ENCODE measurements at regions not wholly inside any gene's neighbourhood (a gene's known extent, or its start where the extent isn't known, plus 50 kb on each side); places are given as distances from the start of the nearest gene placed in this dataset.

DNA sequence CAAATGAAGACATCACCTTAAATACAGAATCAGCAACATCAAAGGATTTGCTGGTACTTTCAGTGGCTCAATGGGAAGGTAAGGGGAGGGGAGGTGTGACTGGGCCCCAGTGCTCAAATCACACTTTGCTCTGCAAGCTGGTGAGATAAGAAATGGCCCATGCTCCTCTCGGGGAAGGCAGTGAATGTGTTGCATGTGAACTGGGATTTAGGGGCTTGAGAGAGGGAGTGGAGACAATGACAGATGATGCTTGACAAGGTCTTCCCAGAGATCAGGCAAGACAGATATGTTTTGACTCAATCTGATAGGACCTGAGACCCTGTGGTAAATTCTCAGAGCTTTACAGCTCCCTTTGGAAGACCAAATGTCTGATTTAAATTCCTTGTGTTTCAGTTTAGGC, 233.0 kb upstream of the PROK2 start:
- no peaks in the 10 kb centered on the region for H3K9me3 ChIP-seq
- H3K4me1 ChIP-seq, result no peaks in the 10 kb centered on the region
- H3K4me3 ChIP-seq, result no peak overlapping the region
- H3K27me3 ChIP-seq (ENCODE audit: low read depth), result no peaks in the 10 kb centered on the region
- no peaks in the 10 kb centered on the region for H3K36me3 ChIP-seq
- intact Hi-C loops (cut with DNase I), result no loop called here
- ATAC-seq (no peak), DNase-seq (no peak)
- no peak overlapping the region for H3K27ac ChIP-seq
- no peak for TF ChIP-seq CTCF (IDR thresholded peaks at IDR 0.05)

DNA sequence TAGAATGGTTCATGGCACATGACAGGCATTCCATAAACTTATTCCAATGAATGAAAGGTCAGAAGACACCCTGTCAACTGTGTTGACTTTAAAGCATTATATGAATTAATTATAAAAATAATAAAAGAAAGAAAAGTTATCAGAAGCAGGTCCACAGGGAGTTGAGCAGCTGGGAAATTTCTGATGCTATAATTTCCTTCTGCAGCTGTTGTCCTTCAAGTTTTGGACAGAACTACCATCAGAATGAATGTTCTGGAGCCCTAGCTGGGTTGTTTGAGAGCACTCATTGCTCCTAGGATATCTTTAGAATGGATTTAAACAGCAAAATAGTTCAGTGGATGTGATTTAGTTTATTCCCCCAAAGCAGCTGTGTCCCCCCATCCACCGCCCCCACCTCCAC, 232.4 kb upstream of the PROK2 start:
- Histone ChIP-seq H3K9me3 (no peaks in the 10 kb centered on the region), H3K36me3 (no peaks in the 10 kb centered on the region), H3K4me3 (no peak overlapping the region), H3K4me1 (no peaks in the 10 kb centered on the region), H3K27ac (no peak overlapping the region), H3K27me3 (ENCODE audit: low read depth) (no peaks in the 10 kb centered on the region)
- no peak for DNase-seq
- intact Hi-C loops (cut with DNase I), result no loop called here
- no peak for ATAC-seq
- TF ChIP-seq CTCF (IDR thresholded peaks at IDR 0.05), result no peak

- ATAC-seq, result no peak
- no peak overlapping the region for H3K4me3 ChIP-seq
- no peaks in the 10 kb centered on the region for H3K36me3 ChIP-seq
- no peaks in the 10 kb centered on the region for H3K9me3 ChIP-seq
- no peaks in the 10 kb centered on the region for H3K27me3 ChIP-seq (ENCODE audit: low read depth)
- intact Hi-C loops (cut with DNase I), result no loop called here
- DNase-seq, result no peak
- no peaks in the 10 kb centered on the region for H3K4me1 ChIP-seq
- no peak for TF ChIP-seq CTCF (IDR thresholded peaks at IDR 0.05)
- H3K27ac ChIP-seq, result no peak overlapping the region
These were observed 230.5 kb upstream of the PROK2 start for GRCh38 chr3:72015463-72015862.

DNA sequence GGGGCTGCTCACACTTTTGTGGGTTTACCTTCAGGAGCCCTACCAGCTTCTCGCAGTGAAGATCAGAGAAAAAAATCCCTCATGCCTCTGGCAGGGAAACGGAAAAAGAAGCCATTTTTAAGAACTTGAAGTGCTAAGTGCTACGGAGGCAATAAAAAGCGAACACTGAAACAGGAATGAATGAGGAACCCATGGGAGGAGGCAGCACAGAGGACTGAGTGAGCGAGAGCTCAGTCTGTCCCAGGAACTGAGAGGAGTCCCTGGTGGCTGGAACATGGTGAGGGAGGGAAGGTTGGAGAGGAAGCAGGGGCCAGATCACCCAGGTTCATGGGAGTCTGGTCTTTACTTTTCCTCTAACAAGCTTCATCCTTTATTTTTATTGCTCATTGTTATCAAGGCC, 228.1 kb upstream of the PROK2 start:
- no peak overlapping the region for H3K27ac ChIP-seq
- no peaks in the 10 kb centered on the region for H3K4me1 ChIP-seq
- no peak for TF ChIP-seq CTCF (IDR thresholded peaks at IDR 0.05)
- no peaks in the 10 kb centered on the region for H3K9me3 ChIP-seq
- ATAC-seq, result no peak
- intact Hi-C loops (cut with DNase I), result no loop called here
- no peaks in the 10 kb centered on the region for H3K27me3 ChIP-seq (ENCODE audit: low read depth)
- no peaks in the 10 kb centered on the region for H3K36me3 ChIP-seq
- no peak for DNase-seq
- H3K4me3 ChIP-seq, result no peak overlapping the region

GRCh38 chr3:72012363-72012762, 227.4 kb upstream of the PROK2 start:
- Histone ChIP-seq H3K27me3 (ENCODE audit: low read depth) (no peaks in the 10 kb centered on the region), H3K36me3 (no peaks in the 10 kb centered on the region), H3K4me3 (no peak overlapping the region), H3K9me3 (no peaks in the 10 kb centered on the region), H3K27ac (no peak overlapping the region), H3K4me1 (no peaks in the 10 kb centered on the region)
- ATAC-seq, result no peak
- intact Hi-C loops (cut with DNase I), result no loop called here
- TF ChIP-seq CTCF (IDR thresholded peaks at IDR 0.05), result no peak
- DNase-seq, result no peak

DNA sequence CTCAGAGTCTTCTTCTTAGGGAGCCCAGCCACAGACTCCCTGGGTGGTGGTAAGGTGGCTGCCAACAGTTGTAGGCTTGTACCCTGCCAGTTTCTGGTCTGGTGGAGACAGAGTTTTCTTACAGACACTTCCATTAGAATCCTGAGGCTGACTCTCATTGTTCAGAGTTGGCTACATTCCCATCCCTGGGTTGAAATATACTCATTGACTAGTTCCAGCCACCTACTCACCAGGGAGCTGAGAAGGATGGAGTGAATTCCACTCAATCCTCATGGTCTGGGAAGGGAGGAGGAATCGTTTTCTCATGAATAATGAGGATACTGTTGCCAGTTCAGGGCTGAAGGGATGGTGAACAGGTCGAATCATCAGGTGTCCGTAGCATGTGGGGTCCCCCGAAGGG, 226.5 kb upstream of the PROK2 start:
- H3K4me3 ChIP-seq, result no peak overlapping the region
- H3K36me3 ChIP-seq, result no peaks in the 10 kb centered on the region
- H3K27ac ChIP-seq, result no peak overlapping the region
- H3K27me3 ChIP-seq (ENCODE audit: low read depth), result no peaks in the 10 kb centered on the region
- intact Hi-C loops (cut with DNase I), result no loop called here
- H3K4me1 ChIP-seq, result no peaks in the 10 kb centered on the region
- no peak for DNase-seq
- no peak for TF ChIP-seq CTCF (IDR thresholded peaks at IDR 0.05)
- no peaks in the 10 kb centered on the region for H3K9me3 ChIP-seq
- ATAC-seq, result no peak
